ENCODE measurements at regions not wholly inside any gene's neighbourhood (a gene's known extent, or its start where the extent isn't known, plus 50 kb on each side); places are given as distances from the start of the nearest gene placed in this dataset.

DNA sequence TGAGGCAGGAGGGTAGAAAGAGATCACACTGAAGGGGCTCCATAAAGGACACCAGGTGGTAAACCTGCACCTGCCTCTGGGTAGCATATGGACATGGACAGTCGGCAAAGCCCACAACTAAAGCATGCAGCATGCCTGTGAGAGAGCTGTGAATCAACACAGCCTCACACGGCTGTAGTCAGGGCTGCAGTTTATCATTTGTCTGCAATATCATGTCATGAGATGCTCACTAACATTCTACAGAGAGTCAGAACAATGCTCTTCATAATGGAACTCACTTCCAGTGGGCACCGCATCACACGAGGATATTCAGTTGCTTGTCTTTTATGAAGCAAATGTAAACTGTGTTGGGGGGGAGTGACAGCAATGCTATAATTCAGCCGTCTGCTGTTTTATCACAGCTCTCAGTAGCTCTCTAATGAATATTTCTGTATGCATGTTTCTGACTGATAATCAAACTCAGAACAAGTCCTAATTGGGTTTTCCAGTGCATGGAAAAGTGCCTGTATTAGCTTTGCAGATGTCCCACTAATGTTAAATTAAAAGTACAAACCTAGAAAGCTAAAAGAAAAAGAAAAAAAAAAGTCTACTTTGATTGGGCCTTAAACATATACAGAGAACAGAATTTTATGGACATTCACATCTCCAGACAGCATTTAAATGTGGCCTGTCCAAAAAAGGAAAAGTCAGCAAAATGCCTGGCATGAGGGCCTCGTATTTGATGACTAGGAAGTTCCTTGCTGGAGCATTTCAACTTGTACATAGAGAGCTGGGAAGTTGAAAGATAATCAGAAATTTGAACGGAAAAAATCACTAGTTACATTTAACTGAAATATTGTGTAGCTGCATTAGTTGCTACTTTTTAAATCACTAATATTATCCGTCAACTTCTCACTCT lies 406.1 kb upstream of the SOX11 start:
- no peak for DNase-seq (ENCODE audit: low spot score)
- TF ChIP-seq, protein P1, sequence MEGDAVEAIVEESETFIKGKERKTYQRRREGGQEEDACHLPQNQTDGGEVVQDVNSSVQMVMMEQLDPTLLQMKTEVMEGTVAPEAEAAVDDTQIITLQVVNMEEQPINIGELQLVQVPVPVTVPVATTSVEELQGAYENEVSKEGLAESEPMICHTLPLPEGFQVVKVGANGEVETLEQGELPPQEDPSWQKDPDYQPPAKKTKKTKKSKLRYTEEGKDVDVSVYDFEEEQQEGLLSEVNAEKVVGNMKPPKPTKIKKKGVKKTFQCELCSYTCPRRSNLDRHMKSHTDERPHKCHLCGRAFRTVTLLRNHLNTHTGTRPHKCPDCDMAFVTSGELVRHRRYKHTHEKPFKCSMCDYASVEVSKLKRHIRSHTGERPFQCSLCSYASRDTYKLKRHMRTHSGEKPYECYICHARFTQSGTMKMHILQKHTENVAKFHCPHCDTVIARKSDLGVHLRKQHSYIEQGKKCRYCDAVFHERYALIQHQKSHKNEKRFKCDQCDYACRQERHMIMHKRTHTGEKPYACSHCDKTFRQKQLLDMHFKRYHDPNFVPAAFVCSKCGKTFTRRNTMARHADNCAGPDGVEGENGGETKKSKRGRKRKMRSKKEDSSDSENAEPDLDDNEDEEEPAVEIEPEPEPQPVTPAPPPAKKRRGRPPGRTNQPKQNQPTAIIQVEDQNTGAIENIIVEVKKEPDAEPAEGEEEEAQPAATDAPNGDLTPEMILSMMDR (IDR thresholded peaks at IDR 0.05; ENCODE audit: borderline replicate concordance, control extremely low read depth, extremely low read depth, insufficient read depth, missing control alignments), result no peak
- in situ Hi-C loops (cut with MboI; ENCODE audit: low sequenced_read_pairs, unreplicated experiment), result no loop called here

GRCh38 chr2:5287558-5288334 lies 404.4 kb upstream of the SOX11 start:
- in situ Hi-C loops (cut with MboI; ENCODE audit: low sequenced_read_pairs, unreplicated experiment), result no loop called here
- TF ChIP-seq, protein P1 (IDR thresholded peaks at IDR 0.05; ENCODE audit: borderline replicate concordance, control extremely low read depth, extremely low read depth, insufficient read depth, missing control alignments), result no peak
- DNase-seq (ENCODE audit: low spot score), result no peak

- TF ChIP-seq, protein P1 (IDR thresholded peaks at IDR 0.05; ENCODE audit: borderline replicate concordance, control extremely low read depth, extremely low read depth, insufficient read depth, missing control alignments), result no peak
- no peak for DNase-seq (ENCODE audit: low spot score)
- in situ Hi-C loops (cut with MboI; ENCODE audit: low sequenced_read_pairs, unreplicated experiment), result no loop called here
Observed at GRCh38 chr2:5290900-5291546, 401.2 kb upstream of the SOX11 start.

DNA sequence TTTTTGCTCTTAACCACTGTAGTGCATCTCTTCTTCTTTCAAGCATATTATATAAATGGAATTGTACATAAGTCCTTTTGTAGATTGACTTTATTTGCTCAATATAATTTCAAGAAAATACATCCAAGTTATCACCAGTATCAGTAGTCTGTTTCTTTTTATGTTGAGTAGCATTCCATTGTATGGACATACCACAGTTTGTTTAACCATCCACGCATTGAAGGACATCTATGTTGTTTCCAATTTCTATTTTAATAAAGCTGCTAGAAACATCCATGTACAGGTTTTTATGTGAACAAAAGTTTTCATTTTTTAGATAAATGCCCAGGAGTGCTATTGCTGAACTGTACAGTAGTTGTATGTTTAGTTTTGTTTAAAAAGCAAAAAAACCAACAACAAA lies 387.5 kb upstream of the SOX11 start:
- TF ChIP-seq, protein P1 (IDR thresholded peaks at IDR 0.05; ENCODE audit: borderline replicate concordance, control extremely low read depth, extremely low read depth, insufficient read depth, missing control alignments), result no peak
- in situ Hi-C loops (cut with MboI; ENCODE audit: low sequenced_read_pairs, unreplicated experiment), result no loop called here
- DNase-seq (ENCODE audit: low spot score), result no peak

DNA sequence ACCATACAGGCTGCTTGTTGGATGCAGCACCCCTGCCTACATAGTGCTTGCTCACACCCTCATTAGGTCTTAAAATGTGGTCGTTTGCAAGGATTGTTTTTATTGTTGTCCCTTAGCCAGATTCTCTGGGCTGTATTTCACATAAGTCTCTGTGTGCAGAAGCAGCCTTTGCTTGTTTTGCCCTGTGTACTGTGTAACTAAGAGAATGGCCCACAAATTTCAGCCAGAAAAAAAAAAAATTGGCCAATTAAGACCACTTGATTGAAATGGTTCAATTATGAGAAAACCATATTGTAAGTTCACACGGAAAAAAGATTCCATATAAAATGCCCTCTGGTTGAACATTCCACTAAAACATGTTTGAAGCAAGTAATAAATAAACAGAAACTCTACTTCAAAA lies 377.1 kb upstream of the SOX11 start:
- TF ChIP-seq, protein P1 (IDR thresholded peaks at IDR 0.05; ENCODE audit: borderline replicate concordance, control extremely low read depth, extremely low read depth, insufficient read depth, missing control alignments), result no peak
- DNase-seq (ENCODE audit: low spot score), result no peak
- in situ Hi-C loops (cut with MboI; ENCODE audit: low sequenced_read_pairs, unreplicated experiment), result no loop called here

GRCh38 chr2:5315512-5315911 lies 376.7 kb upstream of the SOX11 start:
- in situ Hi-C loops (cut with MboI; ENCODE audit: low sequenced_read_pairs, unreplicated experiment), result no loop called here
- TF ChIP-seq, protein P1 (IDR thresholded peaks at IDR 0.05; ENCODE audit: borderline replicate concordance, control extremely low read depth, extremely low read depth, insufficient read depth, missing control alignments), result no peak
- DNase-seq (ENCODE audit: low spot score), result no peak
